GM12878 (cell line): ENCODE measurements at regions not wholly inside any gene's neighbourhood (a gene's known extent, or its start where the extent isn't known, plus 50 kb on each side); places are given as distances from the start of the nearest gene placed in this dataset.

Experiments
- ATAC-seq: fragments of 200-7000 bp; cut with Tn5 transposase; 3 replicates; pipeline ENCODE4 v1.9.1; 2020; ENCODE audit warnings: mild to moderate bottlenecking, moderate library complexity
- BruUV-seq: library from RNA; stranded (reverse); fragments of 400-500 nt; replicated peaks from 2 replicates; lab custom pipeline; 2021; lab: Mats Ljungman, UMichigan
- CTCF ChIA-PET: fragments of 300-600 bp; sonication (Branson Sonifier 250); formaldehyde crosslinking; extraction: SDS; loops from one replicate; lab custom pipeline; 2021; ENCODE audit warnings: inconsistent platforms; lab: Yijun Ruan, JAX
- POLR2A ChIA-PET: fragments of 350-600 bp; formaldehyde crosslinking; extraction: SDS; loops from one replicate; lab custom pipeline; 2021; ENCODE audit warnings: inconsistent platforms; lab: Charles Lee
- RAD21 ChIA-PET: fragments of 300-600 bp; sonication (Branson Sonifier 250); formaldehyde crosslinking; loops from one replicate; lab custom pipeline; 2023; ENCODE audit warnings: antibody characterized with exemption; ENCODE audit not compliant: unreplicated experiment; lab: Charles Lee
- SMC1A ChIA-PET: fragments of 300-600 bp; sonication (Branson Sonifier 250); formaldehyde crosslinking; loops from one replicate; lab custom pipeline; 2023; ENCODE audit not compliant: unreplicated experiment, uncharacterized antibody; lab: Charles Lee
- DNase-seq: peaks from one replicate; pipeline ENCODE4 v3.0.0-alpha.2; 2011; ENCODE audit warnings: low read depth, low spot score
- FAIRE-seq: peaks from 3 replicates; lab custom pipeline; 2011; peaks lifted over from hg19 to GRCh38; lab: Jason Lieb, UNC
- H2AFZ ChIP-seq: 2 replicates; pipeline ENCODE4 v1.6.0; 2011; ENCODE audit warnings: low read depth, low read length, control low read depth; ENCODE audit not compliant: control insufficient read depth
- H3K27ac ChIP-seq: 2 replicates; pipeline ENCODE4 v1.5.1; 2011; ENCODE audit warnings: control low read depth; ENCODE audit not compliant: control insufficient read depth, insufficient read depth
- H3K27me3 ChIP-seq, 2 experiments: replicated peaks in 1 of 2; 2 replicates each; pipeline versions ENCODE4 v1.6.0 to v1.6.1; 2011; ENCODE audit warnings: low read length in 1 of 2; ENCODE audit not compliant: control insufficient read depth in 2 of 2, insufficient read depth in 2 of 2
- H3K36me3 ChIP-seq, 2 experiments: 2 replicates each; pipeline ENCODE4 v1.5.1; 2011; ENCODE audit warnings: low read length in 1 of 2; ENCODE audit not compliant: control insufficient read depth in 2 of 2, insufficient read depth in 2 of 2
- H3K4me1 ChIP-seq: 2 replicates; pipeline ENCODE4 v1.6.1; 2011; ENCODE audit warnings: mild to moderate bottlenecking, low read length, moderate library complexity, mixed read lengths; ENCODE audit not compliant: control insufficient read depth, insufficient read depth
- H3K4me2 ChIP-seq: 2 replicates; pipeline ENCODE4 v1.6.0; 2011; ENCODE audit warnings: control low read depth; ENCODE audit not compliant: control insufficient read depth, insufficient read depth
- H3K4me3 ChIP-seq: fragments of 200-600 bp; sonication (generic); 2 replicates; pipeline ENCODE4 v1.5.1; 2016
- H3K79me2 ChIP-seq: 2 replicates; pipeline ENCODE4 v1.6.0; 2011; ENCODE audit warnings: low read length; ENCODE audit not compliant: control insufficient read depth, insufficient read depth
- H3K9ac ChIP-seq: 2 replicates; pipeline ENCODE4 v1.8.0; 2011; ENCODE audit warnings: low read length, control low read depth, mixed read lengths; ENCODE audit not compliant: control insufficient read depth, insufficient read depth
- H3K9me3 ChIP-seq: replicated peaks from 3 replicates; pipeline ENCODE4 v1.5.1; 2011; ENCODE audit warnings: mild to moderate bottlenecking, low read length; ENCODE audit not compliant: control insufficient read depth, insufficient read depth
- H4K20me1 ChIP-seq: 2 replicates; pipeline ENCODE4 v1.6.0; 2011; ENCODE audit not compliant: control insufficient read depth, insufficient read depth
- HDAC2 ChIP-seq: fragments of 200-600 bp; sonication (generic); IDR thresholded peaks from 2 replicates; pipeline ENCODE4 v1.6.1; 2017
- PML ChIP-seq: IDR thresholded peaks from 2 replicates; pipeline ENCODE4 v1.6.1; 2012; ENCODE audit warnings: low read length, inconsistent platforms
- YY1 ChIP-seq: IDR thresholded peaks from 2 replicates; pipeline ENCODE4 v1.6.1; 2011; ENCODE audit warnings: low read depth, mild to moderate bottlenecking, low read length
- WGBS: methylation state at CpG from one replicate; pipeline ENCODE4 v1.1.6; 2016; ENCODE audit warnings: low lambda C conversion rate; ENCODE audit not compliant: insufficient replicate concordance, insufficient coverage; ENCODE audit errors: missing lambda C conversion rate; 5-methylcytosine and 5-hydroxymethylcytosine counted together
- in situ Hi-C: fragments of 300-500 bp; cut with MboI; formaldehyde crosslinking; loops from 9 replicates; pipeline ENCODE4 v1.14.3; 2018; ENCODE audit warnings: mixed read lengths
- intact Hi-C: fragments of 100-400 bp; cut with micrococcal nuclease; formaldehyde crosslinking; loops from one replicate; pipeline ENCODE4 v1.14.2; 2022; ENCODE audit not compliant: unreplicated experiment
- TF ChIP-seq, protein P1 (sequence below): fragments of 450-650 bp; IDR thresholded peaks from 2 replicates; pipeline ENCODE4 v1.6.1; 2017; ENCODE audit warnings: mild to moderate bottlenecking, moderate library complexity
- TF ChIP-seq, protein P2 (sequence below): fragments of 450-650 bp; IDR thresholded peaks from 2 replicates; pipeline ENCODE4 v1.6.1; 2016; ENCODE audit warnings: mild to moderate bottlenecking

DNA sequence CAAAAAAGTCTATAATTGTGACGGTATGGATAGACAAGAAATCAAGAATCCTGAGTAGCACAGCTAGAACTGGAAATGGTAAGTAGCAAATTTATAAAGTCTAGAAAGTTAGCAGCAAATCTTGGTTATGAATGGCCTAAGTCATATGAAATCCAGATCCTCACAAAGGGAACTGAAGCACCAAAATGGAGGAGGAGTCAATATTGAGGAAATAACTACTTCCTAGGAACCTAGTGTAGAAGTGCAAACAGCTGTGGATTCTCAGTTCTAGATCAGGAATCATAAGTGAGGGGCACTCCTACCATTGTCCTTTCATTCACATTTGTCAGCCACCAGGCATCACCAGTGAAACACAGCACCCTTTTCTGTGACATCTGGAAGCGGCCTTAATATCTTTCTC, 202.2 kb upstream of the DCN start (continued):
- TF ChIP-seq, protein P1, sequence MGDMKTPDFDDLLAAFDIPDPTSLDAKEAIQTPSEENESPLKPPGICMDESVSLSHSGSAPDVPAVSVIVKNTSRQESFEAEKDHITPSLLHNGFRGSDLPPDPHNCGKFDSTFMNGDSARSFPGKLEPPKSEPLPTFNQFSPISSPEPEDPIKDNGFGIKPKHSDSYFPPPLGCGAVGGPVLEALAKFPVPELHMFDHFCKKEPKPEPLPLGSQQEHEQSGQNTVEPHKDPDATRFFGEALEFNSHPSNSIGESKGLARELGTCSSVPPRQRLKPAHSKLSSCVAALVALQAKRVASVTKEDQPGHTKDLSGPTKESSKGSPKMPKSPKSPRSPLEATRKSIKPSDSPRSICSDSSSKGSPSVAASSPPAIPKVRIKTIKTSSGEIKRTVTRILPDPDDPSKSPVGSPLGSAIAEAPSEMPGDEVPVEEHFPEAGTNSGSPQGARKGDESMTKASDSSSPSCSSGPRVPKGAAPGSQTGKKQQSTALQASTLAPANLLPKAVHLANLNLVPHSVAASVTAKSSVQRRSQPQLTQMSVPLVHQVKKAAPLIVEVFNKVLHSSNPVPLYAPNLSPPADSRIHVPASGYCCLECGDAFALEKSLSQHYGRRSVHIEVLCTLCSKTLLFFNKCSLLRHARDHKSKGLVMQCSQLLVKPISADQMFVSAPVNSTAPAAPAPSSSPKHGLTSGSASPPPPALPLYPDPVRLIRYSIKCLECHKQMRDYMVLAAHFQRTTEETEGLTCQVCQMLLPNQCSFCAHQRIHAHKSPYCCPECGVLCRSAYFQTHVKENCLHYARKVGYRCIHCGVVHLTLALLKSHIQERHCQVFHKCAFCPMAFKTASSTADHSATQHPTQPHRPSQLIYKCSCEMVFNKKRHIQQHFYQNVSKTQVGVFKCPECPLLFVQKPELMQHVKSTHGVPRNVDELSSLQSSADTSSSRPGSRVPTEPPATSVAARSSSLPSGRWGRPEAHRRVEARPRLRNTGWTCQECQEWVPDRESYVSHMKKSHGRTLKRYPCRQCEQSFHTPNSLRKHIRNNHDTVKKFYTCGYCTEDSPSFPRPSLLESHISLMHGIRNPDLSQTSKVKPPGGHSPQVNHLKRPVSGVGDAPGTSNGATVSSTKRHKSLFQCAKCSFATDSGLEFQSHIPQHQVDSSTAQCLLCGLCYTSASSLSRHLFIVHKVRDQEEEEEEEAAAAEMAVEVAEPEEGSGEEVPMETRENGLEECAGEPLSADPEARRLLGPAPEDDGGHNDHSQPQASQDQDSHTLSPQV, result no peak
- TF ChIP-seq YY1 (no peak), HDAC2 (no peak)
- TF ChIP-seq, protein P2, sequence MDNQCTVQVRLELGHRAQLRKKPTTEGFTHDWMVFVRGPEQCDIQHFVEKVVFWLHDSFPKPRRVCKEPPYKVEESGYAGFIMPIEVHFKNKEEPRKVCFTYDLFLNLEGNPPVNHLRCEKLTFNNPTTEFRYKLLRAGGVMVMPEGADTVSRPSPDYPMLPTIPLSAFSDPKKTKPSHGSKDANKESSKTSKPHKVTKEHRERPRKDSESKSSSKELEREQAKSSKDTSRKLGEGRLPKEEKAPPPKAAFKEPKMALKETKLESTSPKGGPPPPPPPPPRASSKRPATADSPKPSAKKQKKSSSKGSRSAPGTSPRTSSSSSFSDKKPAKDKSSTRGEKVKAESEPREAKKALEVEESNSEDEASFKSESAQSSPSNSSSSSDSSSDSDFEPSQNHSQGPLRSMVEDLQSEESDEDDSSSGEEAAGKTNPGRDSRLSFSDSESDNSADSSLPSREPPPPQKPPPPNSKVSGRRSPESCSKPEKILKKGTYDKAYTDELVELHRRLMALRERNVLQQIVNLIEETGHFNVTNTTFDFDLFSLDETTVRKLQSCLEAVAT, result no peak

DNA sequence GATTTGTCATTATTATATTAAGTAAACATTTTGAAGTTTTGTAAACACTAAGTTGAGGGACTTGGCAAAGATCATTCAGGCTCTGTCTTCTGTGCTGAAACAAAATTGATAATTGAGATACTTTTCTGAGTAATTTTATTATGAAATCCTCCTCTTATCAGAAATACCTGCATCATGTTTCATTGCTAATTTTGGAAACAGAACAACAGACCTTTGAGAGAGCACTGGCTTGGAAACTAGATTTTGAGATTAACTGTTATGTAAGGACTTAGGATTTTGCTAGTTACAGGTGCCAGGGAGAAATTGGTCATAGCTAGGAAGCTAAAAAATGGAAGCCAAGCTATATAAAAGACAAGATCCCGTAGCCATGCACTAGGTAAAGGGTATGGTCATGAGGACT, 201.7 kb upstream of the DCN start:
- ATAC-seq, result no peak
- TF ChIP-seq PML (no peak), HDAC2 (no peak)
- DNase-seq, result no peak
- no peak overlapping the region for H3K4me3 ChIP-seq
- no peaks in the 10 kb centered on the region for H3K27me3 ChIP-seq
- no peak overlapping the region for H3K4me2 ChIP-seq
- H3K9ac ChIP-seq, result no peak overlapping the region
- BruUV-seq, result no TSS peak
- SMC1A ChIA-PET, result interaction anchor here (0.6 to 1.4 kb wide), 4 partner anchors 12 to 1186 kb away, joined by 3 to 4 read pairs (median 3); no protein-coding TSS in a partner anchor
- WGBS, result 0% methylated on average over 1 of the region's 1 CpG
- no peaks in the 10 kb centered on the region for H3K9me3 ChIP-seq
- CTCF ChIA-PET, result interaction anchor here (0.6 to 0.8 kb wide), 2 partner anchors 11 to 740 kb away, joined by 3 read pairs; no protein-coding TSS in a partner anchor
- H2AFZ ChIP-seq, result no peak overlapping the region
- no peaks in the 10 kb centered on the region for H3K36me3 ChIP-seq
- in situ Hi-C loops (no loop called here), intact Hi-C loops (loop anchor here (5.0 to 10.0 kb wide), 4 partner anchors 193 to 1380 kb away; no protein-coding TSS in a partner anchor)
- FAIRE-seq, result no peak
- no peaks in the 10 kb centered on the region for H4K20me1 ChIP-seq
- POLR2A ChIA-PET, result no interaction called here
- RAD21 ChIA-PET, result interaction anchor here (0.8 kb wide), 1 partner anchor 18 kb away, joined by 3 read pairs; no protein-coding TSS in a partner anchor
- H3K79me2 ChIP-seq, result no peaks in the 10 kb centered on the region
- no peak overlapping the region for H3K27ac ChIP-seq
- peaks cover 3% of the 10 kb centered on the region; the same call in 1 of the 2 replicates for H3K4me1 ChIP-seq
